Astrocyte of the spinal cord (primary cell): ENCODE measurements at regions not wholly inside any gene's neighbourhood (a gene's known extent, or its start where the extent isn't known, plus 50 kb on each side); places are given as distances from the start of the nearest gene placed in this dataset.
A peak's percentile ranks its signal among the peaks of the same experiment; 100 is the strongest.

Experiments used
- DNase-seq: peaks from one replicate; pipeline ENCODE4 v3.0.0; 2011; ENCODE audit warnings: low read depth, low spot score
- H3K4me3 ChIP-seq: 2 replicates; pipeline ENCODE4 v1.5.1; 2011; ENCODE audit warnings: low read depth, mild to moderate bottlenecking, low read length, moderate library complexity
- in situ Hi-C: cut with HindIII; loops from 2 replicates; pipeline ENCODE4 v1.10.0; 2017; ENCODE audit warnings: low sequenced_read_pairs
- TF ChIP-seq, protein P1 (sequence below): IDR thresholded peaks from 2 replicates; pipeline ENCODE4 v1.5.1; 2012; ENCODE audit warnings: low read depth, mild to moderate bottlenecking, low read length, inconsistent platforms

DNA sequence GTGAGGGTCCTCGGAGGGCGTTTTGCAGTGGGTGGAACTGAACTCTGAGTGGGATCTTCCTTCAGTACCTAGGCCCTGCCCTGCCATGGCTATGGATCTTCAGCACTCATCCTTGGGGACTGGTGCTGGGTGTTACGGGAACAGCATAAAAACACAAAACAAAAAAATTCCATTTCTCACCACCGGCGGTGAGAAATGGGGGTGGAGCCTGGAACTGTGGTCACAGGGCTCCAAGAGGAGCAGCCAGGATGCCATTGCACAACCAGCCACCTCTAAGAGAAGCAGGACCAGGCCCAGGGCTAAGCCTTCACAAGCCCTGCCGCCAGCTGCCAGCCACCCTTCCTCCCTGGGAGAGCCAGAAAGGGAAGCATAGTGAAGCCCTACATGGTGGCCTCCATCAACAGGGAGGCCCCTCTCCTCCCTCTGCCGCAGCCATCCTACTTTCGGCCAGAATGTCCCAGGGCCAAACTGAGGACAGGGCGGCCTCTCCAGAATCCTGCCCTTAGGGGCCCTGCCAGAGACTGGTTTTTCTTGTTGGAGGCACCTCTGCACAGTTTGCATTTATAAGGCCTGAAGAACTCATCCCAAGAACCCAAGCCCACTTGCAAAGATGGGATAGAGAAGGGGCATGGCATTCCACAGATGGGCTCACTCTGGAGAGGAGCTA lies 76.5 kb downstream of the VCPKMT start:
- peak; percentile 45 for DNase-seq
- no peak overlapping the region for H3K4me3 ChIP-seq
- TF ChIP-seq, protein P1, sequence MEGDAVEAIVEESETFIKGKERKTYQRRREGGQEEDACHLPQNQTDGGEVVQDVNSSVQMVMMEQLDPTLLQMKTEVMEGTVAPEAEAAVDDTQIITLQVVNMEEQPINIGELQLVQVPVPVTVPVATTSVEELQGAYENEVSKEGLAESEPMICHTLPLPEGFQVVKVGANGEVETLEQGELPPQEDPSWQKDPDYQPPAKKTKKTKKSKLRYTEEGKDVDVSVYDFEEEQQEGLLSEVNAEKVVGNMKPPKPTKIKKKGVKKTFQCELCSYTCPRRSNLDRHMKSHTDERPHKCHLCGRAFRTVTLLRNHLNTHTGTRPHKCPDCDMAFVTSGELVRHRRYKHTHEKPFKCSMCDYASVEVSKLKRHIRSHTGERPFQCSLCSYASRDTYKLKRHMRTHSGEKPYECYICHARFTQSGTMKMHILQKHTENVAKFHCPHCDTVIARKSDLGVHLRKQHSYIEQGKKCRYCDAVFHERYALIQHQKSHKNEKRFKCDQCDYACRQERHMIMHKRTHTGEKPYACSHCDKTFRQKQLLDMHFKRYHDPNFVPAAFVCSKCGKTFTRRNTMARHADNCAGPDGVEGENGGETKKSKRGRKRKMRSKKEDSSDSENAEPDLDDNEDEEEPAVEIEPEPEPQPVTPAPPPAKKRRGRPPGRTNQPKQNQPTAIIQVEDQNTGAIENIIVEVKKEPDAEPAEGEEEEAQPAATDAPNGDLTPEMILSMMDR, result no peak
- in situ Hi-C loops, result no loop called here

DNA sequence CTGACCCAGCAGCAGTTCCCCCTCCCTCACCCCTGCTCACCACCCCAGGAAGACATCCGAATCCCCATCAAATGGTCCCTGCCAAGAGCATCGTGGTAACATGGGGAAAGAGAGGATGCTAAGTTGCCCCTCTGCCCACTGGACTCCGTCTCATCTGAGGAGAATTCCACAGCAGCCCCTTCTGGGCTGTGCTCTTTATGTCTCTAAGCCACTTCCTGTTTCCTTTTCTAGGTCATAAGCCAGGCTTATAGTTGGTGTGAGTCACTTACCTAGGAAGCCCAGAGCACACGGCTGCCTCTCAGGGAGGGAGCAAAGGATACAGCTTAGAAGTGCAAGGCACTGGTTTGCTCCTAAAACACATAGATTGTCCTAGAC lies 76.0 kb downstream of the VCPKMT start:
- TF ChIP-seq, protein P1, result no peak
- DNase-seq, result peak; percentile 76
- no peak overlapping the region for H3K4me3 ChIP-seq
- in situ Hi-C loops, result no loop called here

DNA sequence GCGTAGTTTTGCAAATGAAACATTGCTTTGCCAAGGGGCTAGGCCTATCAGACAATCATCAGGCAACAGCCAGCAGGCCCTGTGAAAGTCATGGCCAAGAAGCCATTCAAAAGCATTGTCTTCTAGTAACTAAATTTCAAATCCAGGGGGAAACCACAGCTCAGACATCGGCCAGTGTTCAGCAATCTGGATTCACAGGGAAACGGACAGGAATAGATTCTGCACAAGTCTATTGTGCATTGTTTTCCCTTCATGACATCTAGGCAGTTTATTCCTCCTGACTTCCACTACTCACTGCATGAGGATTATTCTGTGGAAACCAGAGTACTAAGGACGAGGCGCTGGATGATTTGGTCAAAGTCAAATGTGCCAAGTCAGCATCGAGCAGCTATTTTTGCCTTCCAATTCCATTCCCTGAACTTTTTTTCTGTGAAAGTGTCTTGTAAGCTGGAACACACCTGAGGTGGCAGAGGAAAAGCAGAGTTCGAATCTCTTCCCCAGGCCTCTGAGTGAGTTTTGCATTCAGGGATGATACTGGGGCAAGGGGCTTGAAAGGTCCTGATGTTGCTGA lies 75.4 kb downstream of the VCPKMT start:
- TF ChIP-seq, protein P1, result no peak
- in situ Hi-C loops, result no loop called here
- no peak overlapping the region for H3K4me3 ChIP-seq
- no peak for DNase-seq

DNA sequence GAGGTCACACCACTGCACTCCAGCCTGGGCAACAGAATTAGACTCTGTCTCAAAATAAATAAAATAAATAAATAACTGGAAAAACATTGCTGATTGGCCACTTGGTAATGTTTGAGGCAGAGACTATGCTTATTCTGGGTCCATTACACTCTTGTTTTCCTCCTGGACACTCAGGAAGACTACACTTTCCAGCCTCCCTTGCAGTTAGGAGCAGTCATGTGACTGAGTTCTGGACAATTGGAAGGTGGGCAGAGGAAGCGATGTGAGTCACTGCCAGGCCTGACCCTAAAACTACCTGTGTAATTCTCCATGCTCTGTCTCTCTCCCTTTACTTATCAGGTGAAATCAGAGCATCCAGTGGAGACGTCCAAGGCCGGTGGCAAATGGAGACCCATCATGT lies 74.4 kb downstream of the VCPKMT start:
- no peak overlapping the region for H3K4me3 ChIP-seq
- TF ChIP-seq, protein P1, result no peak
- in situ Hi-C loops, result no loop called here
- no peak for DNase-seq

DNA sequence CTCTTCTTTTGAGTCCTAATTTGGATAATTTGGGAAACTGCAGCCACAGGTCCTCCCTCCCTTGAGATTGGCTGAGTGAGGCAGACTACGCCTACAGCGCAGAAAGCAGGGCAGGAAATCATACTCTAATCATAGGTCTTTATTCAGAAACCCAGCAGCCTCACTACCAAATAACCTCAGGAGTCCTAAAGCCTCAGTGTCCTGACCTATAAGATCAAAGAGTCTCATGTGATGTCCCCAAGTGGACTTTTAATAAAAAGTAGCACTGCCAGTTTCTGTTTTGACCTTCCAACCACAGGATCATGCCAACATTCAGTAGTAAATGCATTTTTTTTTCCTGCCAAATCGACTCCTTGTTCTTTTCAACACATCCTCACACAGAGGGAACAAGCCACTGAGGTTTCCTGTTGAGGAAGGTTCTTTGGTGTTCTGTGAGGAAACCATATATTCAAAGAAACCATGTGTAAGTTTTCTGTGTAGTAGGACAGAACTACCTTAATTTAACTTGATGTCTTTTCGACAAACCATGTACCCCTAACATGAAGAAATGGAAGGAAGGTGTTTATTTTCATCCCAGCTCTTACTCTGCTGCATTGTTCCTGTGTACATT lies 72.2 kb downstream of the VCPKMT start:
- H3K4me3 ChIP-seq, result no peak overlapping the region
- no peak for DNase-seq
- TF ChIP-seq, protein P1, result no peak
- in situ Hi-C loops, result no loop called here

DNA sequence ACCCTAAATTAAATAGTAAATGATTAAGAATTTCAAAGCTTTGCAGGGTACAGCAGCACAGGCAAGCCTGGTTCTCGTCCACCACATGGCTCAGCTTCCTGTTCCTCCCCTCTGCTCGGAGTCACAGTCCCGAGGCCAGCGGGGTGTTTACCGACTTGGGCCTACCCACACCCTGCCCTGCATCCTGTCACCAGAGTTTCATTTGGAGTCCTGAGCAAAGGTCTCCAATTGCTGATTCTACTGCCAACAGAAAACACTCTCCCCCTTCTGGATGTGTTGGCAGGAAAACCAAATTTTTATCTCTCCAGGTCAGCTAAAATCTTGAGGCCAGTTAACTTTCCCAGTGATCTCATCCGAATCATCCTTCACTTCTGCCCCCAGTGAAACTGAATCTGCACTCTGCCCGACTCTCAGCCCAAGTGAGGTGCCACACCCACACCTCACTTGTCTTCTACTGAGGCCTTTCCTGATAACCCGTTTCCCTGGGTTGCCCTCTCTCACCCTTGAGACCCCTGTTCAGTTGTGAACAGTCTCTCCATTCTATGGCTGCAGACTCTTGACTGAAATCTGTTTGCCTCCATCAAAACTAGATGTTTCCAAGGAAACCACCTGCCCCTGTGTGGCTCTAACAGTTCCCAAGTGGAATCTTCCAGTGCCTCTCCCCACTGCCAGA lies 71.2 kb downstream of the VCPKMT start:
- TF ChIP-seq, protein P1, result no peak
- in situ Hi-C loops, result no loop called here
- DNase-seq, result peak; percentile 37
- H3K4me3 ChIP-seq, result no peak overlapping the region
